A673 (cell line): ENCODE measurements at regions not wholly inside any gene's neighbourhood (a gene's known extent, or its start where the extent isn't known, plus 50 kb on each side); places are given as distances from the start of the nearest gene placed in this dataset.

Source experiments
- BruUV-seq: library from RNA; stranded (reverse); fragments of 400-500 nt; replicated peaks from 2 replicates; lab custom pipeline; 2021; lab: Mats Ljungman, UMichigan
- CTCF ChIA-PET: fragments of 300-600 bp; sonication (Branson Sonifier 250); formaldehyde crosslinking; loops from one replicate; lab custom pipeline; 2022; ENCODE audit warnings: antibody characterized with exemption; lab: Charles Lee
- POLR2A ChIA-PET: fragments of 300-600 bp; sonication (Branson Sonifier 250); formaldehyde crosslinking; loops from one replicate; lab custom pipeline; 2022; ENCODE audit warnings: antibody characterized with exemption; ENCODE audit not compliant: low non-redundant PET; lab: Charles Lee
- DNase-seq: peaks from one replicate; pipeline ENCODE4 v3.0.0-alpha.2; 2015; ENCODE audit warnings: low spot score
- H3K27ac ChIP-seq: fragments of 200-600 bp; sonication (generic); 2 replicates; pipeline ENCODE4 v1.5.1; 2016; ENCODE audit warnings: mixed run types, low read depth, mild to moderate bottlenecking, mixed read lengths, antibody characterized with exemption, low read length; ENCODE audit not compliant: poor library complexity, severe bottlenecking
- H3K27me3 ChIP-seq: fragments of 200-600 bp; sonication (generic); replicated peaks from 2 replicates; pipeline ENCODE4 v1.6.1; 2017; ENCODE audit warnings: mixed run types, low read depth, mild to moderate bottlenecking, mixed read lengths, antibody characterized with exemption, low read length; ENCODE audit not compliant: insufficient read depth, poor library complexity
- H3K36me3 ChIP-seq: fragments of 200-600 bp; sonication (generic); 2 replicates; pipeline ENCODE4 v1.6.1; 2016; ENCODE audit warnings: mixed run types, mild to moderate bottlenecking, mixed read lengths, antibody characterized with exemption, low read length; ENCODE audit not compliant: insufficient read depth, poor library complexity, severe bottlenecking
- H3K4me1 ChIP-seq: fragments of 200-600 bp; sonication (generic); 2 replicates; pipeline ENCODE4 v1.6.1; 2017; ENCODE audit warnings: mixed run types, mild to moderate bottlenecking, mixed read lengths, antibody characterized with exemption, low read length; ENCODE audit not compliant: insufficient read depth, poor library complexity, severe bottlenecking
- H3K4me3 ChIP-seq: fragments of 200-600 bp; sonication (generic); 2 replicates; pipeline ENCODE4 v1.5.1; 2016; ENCODE audit warnings: low read depth, mixed run types, mild to moderate bottlenecking, mixed read lengths, low read length; ENCODE audit not compliant: poor library complexity, severe bottlenecking
- H3K9me3 ChIP-seq: fragments of 200-600 bp; sonication (generic); 2 replicates; pipeline ENCODE4 v1.6.1; 2016; ENCODE audit warnings: mixed run types, low read depth, mild to moderate bottlenecking, mixed read lengths, antibody characterized with exemption, low read length; ENCODE audit not compliant: poor library complexity, severe bottlenecking
- EZH2 ChIP-seq: fragments of 200-600 bp; sonication (generic); IDR thresholded peaks from 2 replicates; pipeline ENCODE4 v1.6.1; 2017; ENCODE audit warnings: borderline replicate concordance, low read depth, mild to moderate bottlenecking, mixed read lengths, antibody characterized with exemption, low read length; ENCODE audit not compliant: poor library complexity, severe bottlenecking
- intact Hi-C: fragments of 100-400 bp; cut with micrococcal nuclease; formaldehyde crosslinking; loops from one replicate; pipeline ENCODE4 v1.10.0; 2022; ENCODE audit not compliant: unreplicated experiment
- TF ChIP-seq, protein P1 (sequence below): fragments of 300-800, 200-600 bp; sonication (generic); conservative IDR thresholded peaks from 2 replicates; pipeline ENCODE4 v1.5.1; 2017; ENCODE audit warnings: low read depth, mild to moderate bottlenecking, antibody characterized with exemption, low read length, moderate library complexity, mixed read lengths

- DNase-seq, result no peak
- intact Hi-C loops, result no loop called here
- no peak overlapping the region for H3K4me3 ChIP-seq
- H3K36me3 ChIP-seq, result no peaks in the 10 kb centered on the region
- no peaks in the 10 kb centered on the region for H3K4me1 ChIP-seq
- TF ChIP-seq EZH2, result no peak
- TF ChIP-seq, protein P1, sequence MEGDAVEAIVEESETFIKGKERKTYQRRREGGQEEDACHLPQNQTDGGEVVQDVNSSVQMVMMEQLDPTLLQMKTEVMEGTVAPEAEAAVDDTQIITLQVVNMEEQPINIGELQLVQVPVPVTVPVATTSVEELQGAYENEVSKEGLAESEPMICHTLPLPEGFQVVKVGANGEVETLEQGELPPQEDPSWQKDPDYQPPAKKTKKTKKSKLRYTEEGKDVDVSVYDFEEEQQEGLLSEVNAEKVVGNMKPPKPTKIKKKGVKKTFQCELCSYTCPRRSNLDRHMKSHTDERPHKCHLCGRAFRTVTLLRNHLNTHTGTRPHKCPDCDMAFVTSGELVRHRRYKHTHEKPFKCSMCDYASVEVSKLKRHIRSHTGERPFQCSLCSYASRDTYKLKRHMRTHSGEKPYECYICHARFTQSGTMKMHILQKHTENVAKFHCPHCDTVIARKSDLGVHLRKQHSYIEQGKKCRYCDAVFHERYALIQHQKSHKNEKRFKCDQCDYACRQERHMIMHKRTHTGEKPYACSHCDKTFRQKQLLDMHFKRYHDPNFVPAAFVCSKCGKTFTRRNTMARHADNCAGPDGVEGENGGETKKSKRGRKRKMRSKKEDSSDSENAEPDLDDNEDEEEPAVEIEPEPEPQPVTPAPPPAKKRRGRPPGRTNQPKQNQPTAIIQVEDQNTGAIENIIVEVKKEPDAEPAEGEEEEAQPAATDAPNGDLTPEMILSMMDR, result no peak
- H3K27me3 ChIP-seq, result no peaks in the 10 kb centered on the region
- no TSS peak for BruUV-seq
- H3K9me3 ChIP-seq, result no peaks in the 10 kb centered on the region
- ChIA-PET CTCF (no interaction called here), POLR2A (no interaction called here)
- H3K27ac ChIP-seq, result no peak overlapping the region
Observed at GRCh38 chr4:116885579-116885978, 199.8 kb downstream of the TRAM1L1 start.

DNA sequence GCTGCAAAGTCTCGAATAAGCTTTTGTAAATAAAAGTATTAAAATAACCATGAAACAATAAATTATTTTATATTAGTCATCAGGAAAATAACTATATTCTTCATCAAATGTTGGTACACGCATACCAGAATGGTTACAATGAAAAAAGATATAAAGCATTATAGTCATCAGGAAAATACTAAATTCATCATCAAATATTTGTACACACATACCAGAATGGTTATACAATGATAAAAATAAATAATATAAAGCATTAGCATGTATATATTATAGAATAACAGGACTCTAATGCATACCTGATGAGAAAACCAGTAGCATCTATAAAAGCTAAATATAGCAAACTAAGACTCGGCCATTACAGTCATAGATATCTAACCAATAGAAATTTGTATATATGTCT lies 202.9 kb downstream of the TRAM1L1 start:
- no peak overlapping the region for H3K4me3 ChIP-seq
- H3K4me1 ChIP-seq, result no peaks in the 10 kb centered on the region
- TF ChIP-seq, protein P1, result no peak
- TF ChIP-seq EZH2, result no peak
- no peaks in the 10 kb centered on the region for H3K9me3 ChIP-seq
- no peak for DNase-seq
- no peak overlapping the region for H3K27ac ChIP-seq
- no peaks in the 10 kb centered on the region for H3K36me3 ChIP-seq
- no peaks in the 10 kb centered on the region for H3K27me3 ChIP-seq
- CTCF ChIA-PET, result no interaction called here
- POLR2A ChIA-PET, result no interaction called here
- intact Hi-C loops, result no loop called here
- no TSS peak for BruUV-seq

- H3K9me3 ChIP-seq, result no peaks in the 10 kb centered on the region
- POLR2A ChIA-PET, result no interaction called here
- no peaks in the 10 kb centered on the region for H3K36me3 ChIP-seq
- H3K27ac ChIP-seq, result no peak overlapping the region
- H3K27me3 ChIP-seq, result no peaks in the 10 kb centered on the region
- DNase-seq, result no peak
- H3K4me1 ChIP-seq, result no peaks in the 10 kb centered on the region
- H3K4me3 ChIP-seq, result no peak overlapping the region
- no TSS peak for BruUV-seq
- TF ChIP-seq, protein P1, result no peak
- no peak for TF ChIP-seq EZH2
- intact Hi-C loops, result no loop called here
- CTCF ChIA-PET, result no interaction called here
Observed at GRCh38 chr4:116881077-116881476, 204.3 kb downstream of the TRAM1L1 start.
